HG02884 (cell line): ENCODE measurements at regions not wholly inside any gene's neighbourhood (a gene's known extent, or its start where the extent isn't known, plus 50 kb on each side); places are given as distances from the start of the nearest gene placed in this dataset.
"Not testable (repeated sequence)": the region's sequence is repeated elsewhere in the genome, so short reads cannot be mapped to it uniquely, and the experiment has no call there.

Experiments used
- ATAC-seq: cut with Tn5 transposase; IDR thresholded peaks from one replicate; pipeline ENCODE4 v1.9.1; 2021; ENCODE audit warnings: mild to moderate bottlenecking, moderate library complexity; ENCODE audit not compliant: unreplicated experiment

- ATAC-seq: not testable (repeated sequence)
Measured at GRCh38 chr15:20309966-20310365, 231.6 kb downstream of the GOLGA6L6 start.

GRCh38 chr15:20309395-20309794 lies 232.2 kb downstream of the GOLGA6L6 start:
- ATAC-seq: not testable (repeated sequence)

- not testable (repeated sequence) for ATAC-seq
Measured at GRCh38 chr15:20308027-20308690, 233.4 kb downstream of the GOLGA6L6 start.

- not testable (repeated sequence) for ATAC-seq
Measured at GRCh38 chr15:20307137-20307536, 234.5 kb downstream of the GOLGA6L6 start.

- ATAC-seq: not testable (repeated sequence)
Measured at GRCh38 chr15:20306497-20307106, 235.0 kb downstream of the GOLGA6L6 start.

GRCh38 chr15:20305912-20306311 lies 235.7 kb downstream of the GOLGA6L6 start:
- not testable (repeated sequence) for ATAC-seq

- ATAC-seq: not testable (repeated sequence)
Measured at GRCh38 chr15:20305015-20305465, 236.6 kb downstream of the GOLGA6L6 start.

- not testable (repeated sequence) for ATAC-seq
Measured at GRCh38 chr15:20304282-20305014, 237.2 kb downstream of the GOLGA6L6 start.

GRCh38 chr15:20303248-20304171 lies 238.1 kb downstream of the GOLGA6L6 start:
- not testable (repeated sequence) for ATAC-seq

GRCh38 chr15:20302141-20303069 lies 239.2 kb downstream of the GOLGA6L6 start:
- not testable (repeated sequence) for ATAC-seq

GRCh38 chr15:20301471-20302081 lies 240.0 kb downstream of the GOLGA6L6 start:
- ATAC-seq: not testable (repeated sequence)

GRCh38 chr15:20301041-20301390 lies 240.6 kb downstream of the GOLGA6L6 start:
- not testable (repeated sequence) for ATAC-seq

GRCh38 chr15:20300351-20301040 lies 241.1 kb downstream of the GOLGA6L6 start:
- ATAC-seq: not testable (repeated sequence)

GRCh38 chr15:20297603-20298123 lies 243.9 kb downstream of the GOLGA6L6 start:
- not testable (repeated sequence) for ATAC-seq

GRCh38 chr15:20296261-20296660 lies 245.3 kb downstream of the GOLGA6L6 start:
- ATAC-seq: not testable (repeated sequence)

GRCh38 chr15:20295238-20295811 lies 246.3 kb downstream of the GOLGA6L6 start:
- ATAC-seq: no peak

GRCh38 chr15:20294651-20295237 lies 246.9 kb downstream of the GOLGA6L6 start:
- no peak for ATAC-seq
